ENCODE measurements at regions not wholly inside any gene's neighbourhood (a gene's known extent, or its start where the extent isn't known, plus 50 kb on each side); places are given as distances from the start of the nearest gene placed in this dataset.

GRCh38 chr13:33349288-33349985, 63.9 kb upstream of the STARD13 start:
- Histone ChIP-seq H3K9me3 (ENCODE audit: control insufficient read depth in 4 of 4, low read length in 3 of 4) (no peaks in the 10 kb centered on the region), H3K27ac (ENCODE audit: low read depth in 1 of 2, low read length in 2 of 2) (peak overlapping the region in 1 of 2 donors; percentile 58), H3K4me3 (ENCODE audit: low read depth in 1 of 3, low read length in 3 of 3) (peak overlapping the region in 2 of 3 donors; percentile 1 to 69), H3K4me1 (ENCODE audit: control insufficient read depth in 4 of 4, insufficient read depth in 4 of 4, low read length in 3 of 4) (peaks cover 0 to 8% (median 0%) of the 10 kb centered on the region in 4 donors), H3K36me3 (ENCODE audit: control insufficient read depth in 4 of 4, insufficient read depth in 3 of 4, low read depth in 1 of 4, low read length in 3 of 4) (no peaks in the 10 kb centered on the region), H3K27me3 (ENCODE audit: control insufficient read depth in 4 of 4, insufficient read depth in 4 of 4, low read length in 3 of 4) (no peaks in the 10 kb centered on the region), H3K9ac (ENCODE audit: low read depth in 1 of 2, low read length in 2 of 2) (no peak overlapping the region)
- WGBS = 69% methylated on average over 21 of the region's 21 CpGs
- TF ChIP-seq TAF1 (conservative IDR thresholded peaks at IDR 0.05) (no peak), FOXA1 (IDR thresholded peaks at IDR 0.05) (no peak), HNF4A (conservative IDR thresholded peaks at IDR 0.05) (no peak)
- DNase-seq (ENCODE audit: low spot score) = no peak

DNA sequence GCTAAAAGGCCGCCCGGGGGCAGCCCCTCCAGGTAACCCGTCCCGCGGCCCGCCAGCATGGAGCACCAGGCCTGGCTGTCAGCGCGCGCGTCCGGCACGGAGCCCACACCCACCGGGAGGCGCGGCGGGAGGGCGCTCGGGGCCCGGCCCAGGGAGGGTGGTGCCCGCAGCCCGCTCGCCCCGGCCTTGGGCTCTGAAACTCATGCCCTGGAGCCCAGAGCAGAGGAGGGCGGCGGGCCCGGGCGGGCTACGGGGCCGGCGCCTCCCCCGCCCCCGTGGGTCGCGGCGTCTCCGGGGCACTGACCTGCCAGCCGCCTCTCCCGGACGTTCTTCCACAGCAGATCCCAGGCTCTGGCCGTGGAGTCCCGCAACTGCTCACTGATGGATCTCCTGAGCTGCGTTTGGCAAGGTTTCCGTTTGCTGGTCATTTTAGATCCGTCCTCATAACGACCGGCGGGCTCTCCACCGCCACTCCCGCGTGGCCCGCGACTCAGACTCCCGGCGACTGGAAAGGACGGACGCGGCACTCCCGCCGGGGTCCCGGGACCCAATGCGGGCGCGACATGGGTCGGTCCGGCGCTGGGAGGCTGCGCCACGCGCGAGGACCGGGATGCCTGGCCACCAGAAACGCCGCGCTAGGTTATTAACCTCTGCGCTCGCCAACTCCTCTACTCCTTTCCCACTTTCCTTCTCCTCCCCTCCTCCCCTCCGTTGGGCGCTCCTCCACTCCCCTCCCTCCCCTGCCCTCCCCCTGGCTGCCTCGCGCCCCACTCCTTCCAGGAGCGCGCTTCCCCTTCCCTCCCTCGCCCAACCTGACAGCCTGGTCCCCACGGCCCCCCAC, 64.7 kb upstream of the STARD13 start:
- Histone ChIP-seq H3K27me3 (ENCODE audit: control insufficient read depth in 4 of 4, insufficient read depth in 4 of 4, low read length in 3 of 4) (no peaks in the 10 kb centered on the region), H3K9me3 (ENCODE audit: control insufficient read depth in 4 of 4, low read length in 3 of 4) (no peaks in the 10 kb centered on the region), H3K36me3 (ENCODE audit: control insufficient read depth in 4 of 4, insufficient read depth in 3 of 4, low read depth in 1 of 4, low read length in 3 of 4) (no peaks in the 10 kb centered on the region), H3K27ac (ENCODE audit: low read depth in 1 of 2, low read length in 2 of 2) (peak overlapping the region; percentile 58 to 63), H3K4me1 (ENCODE audit: control insufficient read depth in 4 of 4, insufficient read depth in 4 of 4, low read length in 3 of 4) (peaks cover 0 to 8% (median 0%) of the 10 kb centered on the region in 4 donors), H3K4me3 (ENCODE audit: low read depth in 1 of 3, low read length in 3 of 3) (peak overlapping the region; percentile 14 to 69 (median 56)), H3K9ac (ENCODE audit: low read depth in 1 of 2, low read length in 2 of 2) (peak overlapping the region in 1 of 2 donors; percentile 3)
- DNase-seq (ENCODE audit: low spot score) = peak; percentile 43
- no peak for TF ChIP-seq FOXA2 (IDR thresholded peaks at IDR 0.05)
- no peak for TF ChIP-seq CTCF (IDR thresholded peaks at IDR 0.05; ENCODE audit: low read depth, low read length, missing input control)
- no peak for TF ChIP-seq JUND (IDR thresholded peaks at IDR 0.05)
- no peak for TF ChIP-seq HNF4G (IDR thresholded peaks at IDR 0.05)
- no peak for TF ChIP-seq NR2F2 (IDR thresholded peaks at IDR 0.05)
- TF ChIP-seq, protein P1, sequence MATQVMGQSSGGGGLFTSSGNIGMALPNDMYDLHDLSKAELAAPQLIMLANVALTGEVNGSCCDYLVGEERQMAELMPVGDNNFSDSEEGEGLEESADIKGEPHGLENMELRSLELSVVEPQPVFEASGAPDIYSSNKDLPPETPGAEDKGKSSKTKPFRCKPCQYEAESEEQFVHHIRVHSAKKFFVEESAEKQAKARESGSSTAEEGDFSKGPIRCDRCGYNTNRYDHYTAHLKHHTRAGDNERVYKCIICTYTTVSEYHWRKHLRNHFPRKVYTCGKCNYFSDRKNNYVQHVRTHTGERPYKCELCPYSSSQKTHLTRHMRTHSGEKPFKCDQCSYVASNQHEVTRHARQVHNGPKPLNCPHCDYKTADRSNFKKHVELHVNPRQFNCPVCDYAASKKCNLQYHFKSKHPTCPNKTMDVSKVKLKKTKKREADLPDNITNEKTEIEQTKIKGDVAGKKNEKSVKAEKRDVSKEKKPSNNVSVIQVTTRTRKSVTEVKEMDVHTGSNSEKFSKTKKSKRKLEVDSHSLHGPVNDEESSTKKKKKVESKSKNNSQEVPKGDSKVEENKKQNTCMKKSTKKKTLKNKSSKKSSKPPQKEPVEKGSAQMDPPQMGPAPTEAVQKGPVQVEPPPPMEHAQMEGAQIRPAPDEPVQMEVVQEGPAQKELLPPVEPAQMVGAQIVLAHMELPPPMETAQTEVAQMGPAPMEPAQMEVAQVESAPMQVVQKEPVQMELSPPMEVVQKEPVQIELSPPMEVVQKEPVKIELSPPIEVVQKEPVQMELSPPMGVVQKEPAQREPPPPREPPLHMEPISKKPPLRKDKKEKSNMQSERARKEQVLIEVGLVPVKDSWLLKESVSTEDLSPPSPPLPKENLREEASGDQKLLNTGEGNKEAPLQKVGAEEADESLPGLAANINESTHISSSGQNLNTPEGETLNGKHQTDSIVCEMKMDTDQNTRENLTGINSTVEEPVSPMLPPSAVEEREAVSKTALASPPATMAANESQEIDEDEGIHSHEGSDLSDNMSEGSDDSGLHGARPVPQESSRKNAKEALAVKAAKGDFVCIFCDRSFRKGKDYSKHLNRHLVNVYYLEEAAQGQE (IDR thresholded peaks at IDR 0.05) = no peak
- no peak for TF ChIP-seq ZBTB33 (IDR thresholded peaks at IDR 0.05)
- no peak for TF ChIP-seq RXRA (IDR thresholded peaks at IDR 0.05)
- no peak for TF ChIP-seq FOXA1 (IDR thresholded peaks at IDR 0.05)
- 17% methylated on average over 84 of the region's 84 CpGs for WGBS
